ENCODE measurements at regions not wholly inside any gene's neighbourhood (a gene's known extent, or its start where the extent isn't known, plus 50 kb on each side); places are given as distances from the start of the nearest gene placed in this dataset.
A peak's percentile ranks its signal among the peaks of the same experiment; 100 is the strongest.

- Histone ChIP-seq H3K36me3 (replicated peaks in 1 of 2; ENCODE audit: control insufficient read depth in 1 of 2, insufficient read depth in 2 of 2, low read length in 1 of 2) (no peaks in the 10 kb centered on the region), H3K9me2 (no peaks in the 10 kb centered on the region), H2AFZ (ENCODE audit: low read depth) (no peak overlapping the region), H3K9ac (no peak overlapping the region), H3K27me3 (ENCODE audit: insufficient read depth) (no peaks in the 10 kb centered on the region), H4K20me1 (ENCODE audit: insufficient read depth) (no peaks in the 10 kb centered on the region), H3K4me1 (ENCODE audit: control insufficient read depth in 1 of 2, insufficient read depth in 2 of 2, low read depth in 1 of 2, low read length in 1 of 2) (no peaks in the 10 kb centered on the region; a peak in 1 of 4 replicates), H3K79me2 (ENCODE audit: insufficient read depth) (no peaks in the 10 kb centered on the region), H3F3A (replicated peaks; ENCODE audit: insufficient read depth) (peaks cover 11% of the 10 kb centered on the region), H3K4me3 (ENCODE audit: low read depth in 2 of 2, low read length in 1 of 2) (no peak overlapping the region), H3K4me2 (no peak overlapping the region), H3K27ac (ENCODE audit: low read depth in 2 of 2, low read length in 1 of 2) (no peak overlapping the region), H3K9me3 (no peaks in the 10 kb centered on the region)
- ChIA-PET CTCF (no interaction called here), POLR2A (no interaction called here)
- TF ChIP-seq SIN3A (IDR thresholded peaks at IDR 0.05; ENCODE audit: borderline replicate concordance, low read depth, low read length) (no peak), NFIC (IDR thresholded peaks at IDR 0.05; ENCODE audit: borderline replicate concordance) (no peak), FOXM1 (IDR thresholded peaks at IDR 0.05; ENCODE audit: low read depth) (no peak), TEAD4 (IDR thresholded peaks at IDR 0.05; ENCODE audit: borderline replicate concordance, insufficient read depth) (no peak), SMC3 (IDR thresholded peaks at IDR 0.05; ENCODE audit: low read depth, low read length) (no peak), YY1 (IDR thresholded peaks at IDR 0.05; ENCODE audit: low read depth) (no peak), TAF1 (IDR thresholded peaks at IDR 0.05; ENCODE audit: borderline replicate concordance, low read depth, low read length) (no peak)
- WGBS (ENCODE audit: low lambda C conversion rate) = 86% methylated on average over 5 of the region's 5 CpGs
- no peak for DNase-seq
These were observed 218.6 kb downstream of the KCNE4 start for GRCh38 chr2:223270548-223270947.

GRCh38 chr2:223273995-223274394 lies 222.0 kb downstream of the KCNE4 start:
- H3K79me2 ChIP-seq (ENCODE audit: insufficient read depth) = no peaks in the 10 kb centered on the region
- no peaks in the 10 kb centered on the region for H3K27me3 ChIP-seq (ENCODE audit: insufficient read depth)
- H3K4me1 ChIP-seq (ENCODE audit: control insufficient read depth in 1 of 2, insufficient read depth in 2 of 2, low read depth in 1 of 2, low read length in 1 of 2) = no peaks in the 10 kb centered on the region; a peak in 1 of 4 replicates
- ChIA-PET POLR2A (no interaction called here), CTCF (no interaction called here)
- peaks cover 3% of the 10 kb centered on the region for H3F3A ChIP-seq (replicated peaks; ENCODE audit: insufficient read depth)
- DNase-seq = no peak
- no peaks in the 10 kb centered on the region for H3K36me3 ChIP-seq (replicated peaks in 1 of 2; ENCODE audit: control insufficient read depth in 1 of 2, insufficient read depth in 2 of 2, low read length in 1 of 2)
- peak; percentile 28; the same call in 1 of the 2 replicates for TF ChIP-seq JUND (IDR thresholded peaks at IDR 0.05)
- TF ChIP-seq TCF12 (IDR thresholded peaks at IDR 0.05) = peak; percentile 63; the same call in 1 of the 2 replicates
- peak in 1 of 2 experiments; percentile 58; a peak in 1 of 4 replicates for TF ChIP-seq EP300 (IDR thresholded peaks at IDR 0.05; ENCODE audit: borderline replicate concordance in 1 of 2, low read depth in 1 of 2, low read length in 1 of 2)
- no peak for TF ChIP-seq SMC3 (IDR thresholded peaks at IDR 0.05; ENCODE audit: low read depth, low read length)
- peak; percentile 83 for TF ChIP-seq PBX3 (IDR thresholded peaks at IDR 0.05)
- TF ChIP-seq TAF1 (IDR thresholded peaks at IDR 0.05; ENCODE audit: borderline replicate concordance, low read depth, low read length) = no peak
- peak; percentile 86 for TF ChIP-seq NFIC (IDR thresholded peaks at IDR 0.05; ENCODE audit: borderline replicate concordance)
- H3K9ac ChIP-seq = no peak overlapping the region
- H4K20me1 ChIP-seq (ENCODE audit: insufficient read depth) = no peaks in the 10 kb centered on the region
- no peaks in the 10 kb centered on the region for H3K9me3 ChIP-seq
- H3K9me2 ChIP-seq = no peaks in the 10 kb centered on the region
- H2AFZ ChIP-seq (ENCODE audit: low read depth) = peak overlapping the region; percentile 60
- no peak overlapping the region for H3K4me3 ChIP-seq (ENCODE audit: low read depth in 2 of 2, low read length in 1 of 2)
- H3K4me2 ChIP-seq = no peak overlapping the region
- H3K27ac ChIP-seq (ENCODE audit: low read depth in 2 of 2, low read length in 1 of 2) = no peak overlapping the region

- no peak overlapping the region for H3K9ac ChIP-seq
- no peak overlapping the region for H3K27ac ChIP-seq (ENCODE audit: low read depth in 2 of 2, low read length in 1 of 2)
- TF ChIP-seq JUND (IDR thresholded peaks at IDR 0.05) = no peak
- TF ChIP-seq NRF1 (IDR thresholded peaks at IDR 0.05; ENCODE audit: low read depth, low read length) = no peak
- TF ChIP-seq POLR2AphosphoS5 (IDR thresholded peaks at IDR 0.05; ENCODE audit: low read depth, low read length) = no peak
- no peak for TF ChIP-seq MAX (IDR thresholded peaks at IDR 0.05; ENCODE audit: low read depth)
- no peaks in the 10 kb centered on the region for H3K36me3 ChIP-seq (replicated peaks in 1 of 2; ENCODE audit: control insufficient read depth in 1 of 2, insufficient read depth in 2 of 2, low read length in 1 of 2)
- no peak overlapping the region for H3K4me3 ChIP-seq (ENCODE audit: low read depth in 2 of 2, low read length in 1 of 2)
- no peaks in the 10 kb centered on the region for H3K79me2 ChIP-seq (ENCODE audit: insufficient read depth)
- no peak overlapping the region for H3K4me2 ChIP-seq
- no peaks in the 10 kb centered on the region for H3K27me3 ChIP-seq (ENCODE audit: insufficient read depth)
- no peaks in the 10 kb centered on the region for H3F3A ChIP-seq (replicated peaks; ENCODE audit: insufficient read depth)
- no peak overlapping the region for H2AFZ ChIP-seq (ENCODE audit: low read depth)
- no peaks in the 10 kb centered on the region for H3K9me3 ChIP-seq
- H3K4me1 ChIP-seq (ENCODE audit: control insufficient read depth in 1 of 2, insufficient read depth in 2 of 2, low read depth in 1 of 2, low read length in 1 of 2) = peaks cover 0 to 6% of the 10 kb centered on the region in 2 experiments; a peak in 2 of 4 replicates
- no peaks in the 10 kb centered on the region for H3K9me2 ChIP-seq
- no peak for DNase-seq
- ChIA-PET POLR2A (no interaction called here), CTCF (no interaction called here)
- H4K20me1 ChIP-seq (ENCODE audit: insufficient read depth) = no peaks in the 10 kb centered on the region
These were observed 230.2 kb downstream of the KCNE4 start for GRCh38 chr2:223282221-223282620.

Measured in SK-N-SH (cell line).